Right cardiac atrium (tissue), 5 donors: ENCODE measurements at regions not wholly inside any gene's neighbourhood (a gene's known extent, or its start where the extent isn't known, plus 50 kb on each side); places are given as distances from the start of the nearest gene placed in this dataset.

ENCODE experiments used
- ATAC-seq, 2 donors: fragments of 200-7000 bp; cut with Tn5 transposase; one replicate each; pipeline versions ENCODE4 v1.8.0 to v1.9.1; 2020; ENCODE audit warnings: moderate library complexity in 2 of 2, mild to moderate bottlenecking in 1 of 2
- DNase-seq, 3 donors: peaks; one replicate each; pipeline ENCODE4 v3.0.0-alpha.2; 2020
- H3K27ac ChIP-seq: one replicate; pipeline ENCODE4 v1.5.1; 2013; ENCODE audit warnings: mild to moderate bottlenecking, low read length, control low read depth, moderate library complexity
- H3K27me3 ChIP-seq: one replicate; pipeline ENCODE4 v1.6.1; 2013; ENCODE audit not compliant: control insufficient read depth, insufficient read depth
- H3K4me1 ChIP-seq: one replicate; pipeline ENCODE4 v1.6.1; 2013; ENCODE audit warnings: low read length; ENCODE audit not compliant: control insufficient read depth, insufficient read depth
- H3K4me3 ChIP-seq: one replicate; pipeline ENCODE4 v1.5.1; 2013; ENCODE audit warnings: low read length, control low read depth
- H3K9me3 ChIP-seq: one replicate; pipeline ENCODE4 v1.6.1; 2013; ENCODE audit warnings: low read length; ENCODE audit not compliant: control insufficient read depth
- WGBS: extraction: QIAGEN DNeasy Blood & Tissue Kit; methylation state at CpG from one replicate; pipeline ENCODE4 v1.1.7; 2013; 5-methylcytosine and 5-hydroxymethylcytosine counted together
- intact Hi-C, 4 donors: fragments of 100-400 bp; cut with DNase I; formaldehyde crosslinking; loops; one replicate each; pipeline versions ENCODE4 v1.11.0 to v1.14.0; 2022 to 2023
- donor health status: healthy with polysubstance abuse.
- donor health status: DM: no; HTN: yes; CAD: no.
- donor health status: DM: no; HTN: no; CAD: no.
- donor health status: DM: no; HTN: yes; CAD: no; lungs with severe emphysema.
- donor health status: DM: yes; HTN: yes; CAD: no.

DNA sequence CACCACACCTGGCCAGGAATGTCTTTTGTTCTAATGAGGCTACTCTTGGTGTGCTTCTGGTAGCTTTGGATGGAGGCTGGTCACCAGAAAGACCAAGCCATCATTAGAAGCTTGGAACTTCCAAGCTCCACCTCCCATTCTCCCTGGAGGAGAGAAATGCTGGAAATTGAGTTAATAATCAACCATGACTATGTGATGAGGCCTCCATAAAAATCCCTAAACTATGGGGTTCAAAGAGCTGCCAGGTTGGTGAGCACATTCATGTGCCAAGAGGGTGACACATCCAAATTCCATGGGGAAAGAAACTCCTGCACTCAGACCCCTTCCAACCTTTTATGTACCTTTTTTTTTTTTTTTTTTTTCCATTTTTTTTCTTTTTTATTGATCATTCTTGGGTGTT is 105.5 kb upstream of the SPATA31C2 start:
- intact Hi-C loops: no loop called here
- DNase-seq: no peak
- no peak for ATAC-seq
- no peaks in the 10 kb centered on the region for H3K4me1 ChIP-seq
- no peaks in the 10 kb centered on the region for H3K27me3 ChIP-seq
- no peaks in the 10 kb centered on the region for H3K9me3 ChIP-seq
- H3K27ac ChIP-seq: no peak overlapping the region
- H3K4me3 ChIP-seq: no peak overlapping the region

- Histone ChIP-seq H3K4me3 (no peak overlapping the region), H3K27me3 (no peaks in the 10 kb centered on the region), H3K4me1 (no peaks in the 10 kb centered on the region), H3K27ac (no peak overlapping the region), H3K9me3 (no peaks in the 10 kb centered on the region)
- 89% methylated on average over 1 of the region's 1 CpG for WGBS
- intact Hi-C loops: no loop called here
- no peak for DNase-seq
- no peak for ATAC-seq
Observed at GRCh38 chr9:88242879-88243278, 104.6 kb upstream of the SPATA31C2 start.

DNA sequence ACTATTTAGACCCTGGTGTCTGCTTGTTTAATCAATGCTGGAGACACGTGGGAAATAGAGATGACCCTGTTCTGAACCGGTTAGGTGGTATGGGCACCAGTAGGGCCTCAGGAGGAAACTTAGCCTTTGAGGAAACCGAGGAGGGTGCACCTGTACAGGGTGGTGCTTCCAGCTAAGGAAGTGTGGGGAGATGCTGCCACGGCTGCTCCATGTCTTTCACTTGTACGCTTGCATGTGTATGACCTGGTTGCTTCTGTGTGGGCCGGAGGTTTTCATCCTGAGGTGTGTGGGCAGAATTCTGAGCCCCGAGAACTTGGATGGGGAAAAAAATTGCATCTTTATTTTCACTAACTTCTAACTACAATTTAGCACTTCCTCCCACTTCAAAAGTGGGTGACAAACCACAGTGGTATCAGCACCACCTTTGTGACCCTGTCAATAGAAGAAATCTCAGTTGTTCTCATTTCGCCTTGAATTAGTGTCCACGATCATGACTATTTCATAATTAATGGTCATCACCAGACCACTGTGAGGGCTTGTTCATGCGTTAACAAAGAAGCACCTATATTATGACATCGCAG is 99.8 kb upstream of the SPATA31C2 start:
- 86% methylated on average over 11 of the region's 11 CpGs for WGBS
- no peak for DNase-seq
- intact Hi-C loops: no loop called here

DNA sequence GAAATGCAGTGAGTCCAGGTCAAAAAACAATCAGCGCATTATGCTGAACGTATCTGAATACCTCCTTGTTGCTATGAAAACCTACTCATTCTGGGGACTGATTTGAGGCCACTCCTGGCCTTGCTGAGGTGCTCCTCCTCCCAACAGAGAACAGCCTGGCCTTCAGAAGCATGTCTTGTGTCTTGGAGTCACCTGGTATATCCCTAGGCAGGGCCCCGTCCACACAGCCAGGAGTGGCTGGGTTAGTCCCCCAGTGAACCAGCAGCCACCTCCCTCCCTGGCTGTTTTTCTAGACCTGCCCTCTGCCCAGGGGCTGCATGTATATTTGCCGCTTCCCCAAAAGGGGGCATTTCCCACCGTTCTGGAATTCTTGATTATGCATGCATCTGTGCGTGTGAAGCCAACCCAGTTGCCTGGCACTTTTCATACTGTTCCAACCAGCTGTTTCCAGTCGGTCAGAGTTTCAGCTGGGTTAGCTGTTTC is 99.2 kb upstream of the SPATA31C2 start:
- Histone ChIP-seq H3K4me1 (peaks cover 4% of the 10 kb centered on the region), H3K9me3 (no peaks in the 10 kb centered on the region), H3K27me3 (no peaks in the 10 kb centered on the region), H3K4me3 (no peak overlapping the region), H3K27ac (no peak overlapping the region)
- 53% methylated on average over 7 of the region's 7 CpGs for WGBS
- ATAC-seq (peak in 1 of 2 donors; percentile 31), DNase-seq (no peak)
- intact Hi-C loops: no loop called here

More for the DNA sequence above, 99.8 kb upstream of the SPATA31C2 start:
- Histone ChIP-seq H3K4me1 (peaks cover 4% of the 10 kb centered on the region), H3K27ac (no peak overlapping the region), H3K9me3 (no peaks in the 10 kb centered on the region), H3K4me3 (no peak overlapping the region), H3K27me3 (no peaks in the 10 kb centered on the region)
- no peak for ATAC-seq

- Histone ChIP-seq H3K27me3 (no peaks in the 10 kb centered on the region), H3K4me1 (peaks cover 4% of the 10 kb centered on the region), H3K4me3 (no peak overlapping the region), H3K9me3 (no peaks in the 10 kb centered on the region), H3K27ac (no peak overlapping the region)
- 39% methylated on average over 18 of the region's 18 CpGs for WGBS
- DNase-seq: peak; percentile 31 to 84 (median 84)
- ATAC-seq: peak; percentile 86 to 87
- intact Hi-C loops: no loop called here
Observed at GRCh38 chr9:88236511-88237478, 98.5 kb upstream of the SPATA31C2 start.

GRCh38 chr9:88235615-88236014 is 97.3 kb upstream of the SPATA31C2 start:
- no peak overlapping the region for H3K4me3 ChIP-seq
- no peak overlapping the region for H3K27ac ChIP-seq
- DNase-seq (no peak), ATAC-seq (no peak)
- intact Hi-C loops: no loop called here
- no peaks in the 10 kb centered on the region for H3K9me3 ChIP-seq
- WGBS: 66% methylated on average over 2 of the region's 2 CpGs
- no peaks in the 10 kb centered on the region for H3K27me3 ChIP-seq
- H3K4me1 ChIP-seq: peaks cover 4% of the 10 kb centered on the region

DNA sequence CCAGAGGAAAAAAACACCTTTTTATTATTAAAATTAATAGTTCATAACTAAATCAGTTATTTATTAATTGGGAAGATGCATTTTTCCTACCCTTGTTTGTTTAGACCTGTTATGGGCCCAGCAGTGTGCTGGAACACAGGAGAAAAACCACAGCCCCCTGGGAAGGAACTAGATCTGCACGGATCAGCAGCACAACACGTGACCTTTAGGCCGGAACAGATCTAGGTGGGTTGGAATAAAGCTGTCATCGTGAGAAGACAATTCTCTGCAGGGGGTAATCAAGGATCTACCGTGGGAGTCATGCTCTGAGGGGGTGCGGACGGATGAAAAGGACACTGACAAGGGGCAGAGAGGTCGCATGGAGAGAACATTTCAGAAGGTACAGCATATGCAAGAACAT is 95.8 kb upstream of the SPATA31C2 start:
- no peaks in the 10 kb centered on the region for H3K9me3 ChIP-seq
- no peak overlapping the region for H3K4me3 ChIP-seq
- DNase-seq: no peak
- ATAC-seq: no peak
- peaks cover 4% of the 10 kb centered on the region for H3K4me1 ChIP-seq
- H3K27ac ChIP-seq: no peak overlapping the region
- intact Hi-C loops: no loop called here
- no peaks in the 10 kb centered on the region for H3K27me3 ChIP-seq
- 68% methylated on average over 8 of the region's 8 CpGs for WGBS

DNA sequence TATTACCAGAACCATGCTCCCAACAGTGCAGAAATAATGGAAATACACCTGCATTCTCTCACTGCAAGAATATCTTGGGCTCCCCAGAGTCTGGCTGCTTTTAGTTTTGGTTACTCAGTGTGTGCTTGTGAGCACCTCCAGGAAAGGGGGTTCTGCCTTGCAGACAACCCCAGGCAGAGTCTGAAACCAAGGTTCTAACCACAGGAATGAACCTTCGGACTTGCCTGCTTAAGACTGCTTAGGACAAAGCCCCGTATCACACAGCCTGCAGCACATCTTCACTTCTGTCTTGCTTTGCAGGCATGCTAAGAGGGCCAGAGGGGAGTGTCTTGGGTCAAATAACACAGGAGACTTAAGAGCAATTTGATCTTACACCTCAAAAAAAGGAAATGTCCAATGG is 94.8 kb upstream of the SPATA31C2 start:
- Histone ChIP-seq H3K9me3 (no peaks in the 10 kb centered on the region), H3K4me1 (peaks cover 4% of the 10 kb centered on the region), H3K4me3 (no peak overlapping the region), H3K27ac (no peak overlapping the region), H3K27me3 (no peaks in the 10 kb centered on the region)
- ATAC-seq (no peak), DNase-seq (no peak)
- 92% methylated on average over 2 of the region's 2 CpGs for WGBS
- intact Hi-C loops: no loop called here

GRCh38 chr9:88230612-88231011 is 92.3 kb upstream of the SPATA31C2 start:
- intact Hi-C loops: no loop called here
- Histone ChIP-seq H3K9me3 (no peaks in the 10 kb centered on the region), H3K4me3 (no peak overlapping the region), H3K27ac (no peak overlapping the region), H3K27me3 (no peaks in the 10 kb centered on the region), H3K4me1 (no peaks in the 10 kb centered on the region)
- 97% methylated on average over 2 of the region's 2 CpGs for WGBS
- ATAC-seq (no peak), DNase-seq (no peak)

DNA sequence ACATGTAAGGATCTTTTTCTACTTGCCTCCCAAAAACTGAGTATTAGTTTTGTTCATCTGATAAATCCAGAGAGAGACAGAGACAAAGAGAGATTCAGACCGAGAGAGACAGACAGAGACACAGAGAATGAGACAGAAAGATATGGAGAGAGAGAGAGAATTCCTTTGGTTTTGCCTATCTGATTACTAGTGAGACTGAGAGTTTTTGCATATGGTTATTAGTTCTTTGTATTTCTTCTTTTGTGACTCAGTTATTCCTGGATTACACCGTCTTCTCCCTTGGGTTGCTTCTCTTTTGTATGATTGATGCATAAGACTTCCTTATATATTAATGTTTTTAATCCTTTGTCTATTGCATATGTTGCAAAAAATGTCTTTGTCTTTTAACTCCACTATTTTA is 91.2 kb upstream of the SPATA31C2 start:
- Histone ChIP-seq H3K4me1 (no peaks in the 10 kb centered on the region), H3K4me3 (no peak overlapping the region), H3K27ac (no peak overlapping the region), H3K27me3 (no peaks in the 10 kb centered on the region), H3K9me3 (no peaks in the 10 kb centered on the region)
- DNase-seq (no peak), ATAC-seq (no peak)
- WGBS: 83% methylated on average over 2 of the region's 2 CpGs
- intact Hi-C loops: no loop called here

DNA sequence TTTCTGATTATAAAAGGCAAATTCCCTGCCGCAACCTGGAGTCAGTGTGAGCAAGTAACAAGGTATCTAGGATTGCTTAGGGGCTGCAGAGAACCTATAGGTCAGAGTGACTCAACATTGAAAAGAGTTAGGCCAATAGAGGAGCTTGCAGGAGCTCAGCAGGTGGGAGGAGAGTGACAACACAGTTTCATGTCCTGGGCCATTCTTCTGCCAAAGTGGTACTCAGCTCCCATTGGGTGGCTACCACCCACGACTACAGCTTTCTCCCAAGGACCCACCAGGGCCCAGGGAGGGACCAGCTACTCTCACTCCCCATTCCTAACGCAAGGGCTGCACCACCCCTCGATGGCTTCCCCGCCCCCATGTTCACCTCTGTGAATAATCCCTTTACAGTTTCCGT is 86.7 kb upstream of the SPATA31C2 start:
- Histone ChIP-seq H3K9me3 (no peaks in the 10 kb centered on the region), H3K27me3 (no peaks in the 10 kb centered on the region), H3K27ac (no peak overlapping the region), H3K4me3 (no peak overlapping the region), H3K4me1 (no peaks in the 10 kb centered on the region)
- intact Hi-C loops: no loop called here
- ATAC-seq (no peak), DNase-seq (no peak)
- 80% methylated on average over 6 of the region's 6 CpGs for WGBS
